ENCODE measurements at regions not wholly inside any gene's neighbourhood (a gene's known extent, or its start where the extent isn't known, plus 50 kb on each side); places are given as distances from the start of the nearest gene placed in this dataset.

DNA sequence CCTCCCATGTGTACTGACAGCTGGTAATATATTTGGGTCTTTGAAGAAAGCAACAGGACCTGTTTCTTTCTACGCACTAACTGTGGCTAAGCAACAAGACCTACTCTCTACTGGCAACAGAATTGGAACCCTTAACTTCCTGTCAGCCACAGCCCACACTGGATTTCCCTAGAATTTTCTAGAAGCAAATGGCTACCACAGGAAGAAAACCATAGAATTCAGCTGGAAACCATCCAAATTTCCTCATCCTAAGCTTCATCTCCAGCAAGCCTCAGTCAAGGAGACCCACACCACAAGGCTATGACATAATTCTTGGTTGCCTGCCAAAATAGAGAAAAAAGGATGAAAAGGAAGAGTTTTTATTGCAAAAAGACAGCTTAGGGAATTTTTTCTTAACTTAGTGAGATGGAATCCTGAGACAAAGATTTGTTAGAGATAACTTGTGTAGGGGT lies 171.8 kb upstream of the TNC start:
- TF ChIP-seq EZH2 (IDR thresholded peaks at IDR 0.05; ENCODE audit: insufficient read depth, poor library complexity, severe bottlenecking) (no peak), EZH2phosphoT487 (IDR thresholded peaks at IDR 0.05; ENCODE audit: insufficient read depth, low read depth) (no peak)
